WTC11 (cell line): ENCODE measurements at regions not wholly inside any gene's neighbourhood (a gene's known extent, or its start where the extent isn't known, plus 50 kb on each side); places are given as distances from the start of the nearest gene placed in this dataset.

Experiments used
- ELF4 ChIP-seq: sonication (generic); formaldehyde crosslinking; IDR thresholded peaks from 2 replicates; pipeline ENCODE4 v1.8.1; 2022; ENCODE audit warnings: low read depth, mild to moderate bottlenecking, moderate library complexity, missing genetic modification reagents
- ESRRA ChIP-seq: sonication (generic); formaldehyde crosslinking; IDR thresholded peaks from 2 replicates; pipeline ENCODE4 v1.8.1; 2022; ENCODE audit warnings: mild to moderate bottlenecking, missing genetic modification reagents, borderline replicate concordance
- FOXJ3 ChIP-seq: sonication (generic); formaldehyde crosslinking; IDR thresholded peaks from 2 replicates; pipeline ENCODE4 v1.9.0; 2021; ENCODE audit warnings: missing genetic modification reagents, mild to moderate bottlenecking, borderline replicate concordance
- SMAD3 ChIP-seq: sonication (generic); formaldehyde crosslinking; IDR thresholded peaks from 2 replicates; pipeline ENCODE4 v1.8.0; 2022; ENCODE audit warnings: missing genetic modification reagents, mild to moderate bottlenecking, borderline replicate concordance
- ZNF138 ChIP-seq: sonication (generic); formaldehyde crosslinking; conservative IDR thresholded peaks from 2 replicates; pipeline ENCODE4 v1.8.1; 2022; ENCODE audit warnings: mild to moderate bottlenecking, moderate library complexity, missing genetic modification reagents
- TF ChIP-seq, protein P1 (sequence below): sonication (generic); formaldehyde crosslinking; IDR thresholded peaks from 2 replicates; pipeline ENCODE4 v1.8.1; 2023; ENCODE audit warnings: mild to moderate bottlenecking, moderate library complexity, missing genetic modification reagents
- TF ChIP-seq, protein P2 (sequence below): fragments of 200-600 bp; IDR thresholded peaks from 2 replicates; pipeline ENCODE4 v1.8.0; 2022; ENCODE audit warnings: antibody characterized with exemption
- TF ChIP-seq, protein P3 (sequence below): sonication (generic); formaldehyde crosslinking; IDR thresholded peaks from 2 replicates; pipeline ENCODE4 v1.8.0; 2023; ENCODE audit warnings: missing genetic modification reagents

DNA sequence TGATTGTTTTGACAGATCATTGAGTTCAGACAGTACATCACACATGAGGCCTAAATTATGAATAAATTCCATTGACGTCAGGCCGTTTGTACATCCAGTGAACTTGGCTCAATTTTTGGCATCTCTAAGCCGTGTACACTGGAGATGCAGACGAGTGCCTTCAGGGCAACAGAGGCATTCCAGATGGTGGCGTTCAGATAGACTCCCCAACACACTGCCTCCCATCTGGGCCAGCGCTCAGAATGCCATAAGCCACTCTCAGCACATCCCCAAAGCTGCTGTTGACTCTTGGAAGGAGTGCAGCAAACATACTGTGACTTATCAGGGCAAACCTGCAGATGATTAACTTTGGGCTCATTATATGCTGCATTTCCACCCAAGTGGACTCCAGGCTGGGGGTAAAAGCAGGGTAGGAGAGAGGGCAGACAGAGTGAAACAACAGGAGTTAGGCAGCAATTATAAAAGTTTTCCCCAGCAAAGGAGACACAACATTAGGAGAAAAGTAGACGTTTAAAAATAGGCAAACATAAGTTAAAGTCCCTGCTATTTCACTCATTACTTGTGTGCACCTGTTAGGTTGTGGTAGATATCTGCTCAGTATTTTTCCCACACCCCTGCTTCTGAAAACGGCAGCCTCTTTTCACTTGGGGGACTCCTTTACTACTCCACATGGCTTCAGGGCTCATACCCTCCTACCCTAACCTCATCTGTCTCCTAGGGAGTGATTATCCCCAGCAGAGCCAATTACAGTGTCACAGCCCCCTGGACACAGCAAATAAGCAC, 60.2 kb upstream of the PDE3B start:
- TF ChIP-seq SMAD3 (CRISPR knock-in tag), result no peak
- TF ChIP-seq, protein P1, sequence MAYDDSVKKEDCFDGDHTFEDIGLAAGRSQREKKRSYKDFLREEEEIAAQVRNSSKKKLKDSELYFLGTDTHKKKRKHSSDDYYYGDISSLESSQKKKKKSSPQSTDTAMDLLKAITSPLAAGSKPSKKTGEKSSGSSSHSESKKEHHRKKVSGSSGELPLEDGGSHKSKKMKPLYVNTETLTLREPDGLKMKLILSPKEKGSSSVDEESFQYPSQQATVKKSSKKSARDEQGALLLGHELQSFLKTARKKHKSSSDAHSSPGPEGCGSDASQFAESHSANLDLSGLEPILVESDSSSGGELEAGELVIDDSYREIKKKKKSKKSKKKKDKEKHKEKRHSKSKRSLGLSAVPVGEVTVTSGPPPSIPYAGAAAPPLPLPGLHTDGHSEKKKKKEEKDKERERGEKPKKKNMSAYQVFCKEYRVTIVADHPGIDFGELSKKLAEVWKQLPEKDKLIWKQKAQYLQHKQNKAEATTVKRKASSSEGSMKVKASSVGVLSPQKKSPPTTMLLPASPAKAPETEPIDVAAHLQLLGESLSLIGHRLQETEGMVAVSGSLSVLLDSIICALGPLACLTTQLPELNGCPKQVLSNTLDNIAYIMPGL (CRISPR knock-in tag), result no peak
- TF ChIP-seq, protein P2, sequence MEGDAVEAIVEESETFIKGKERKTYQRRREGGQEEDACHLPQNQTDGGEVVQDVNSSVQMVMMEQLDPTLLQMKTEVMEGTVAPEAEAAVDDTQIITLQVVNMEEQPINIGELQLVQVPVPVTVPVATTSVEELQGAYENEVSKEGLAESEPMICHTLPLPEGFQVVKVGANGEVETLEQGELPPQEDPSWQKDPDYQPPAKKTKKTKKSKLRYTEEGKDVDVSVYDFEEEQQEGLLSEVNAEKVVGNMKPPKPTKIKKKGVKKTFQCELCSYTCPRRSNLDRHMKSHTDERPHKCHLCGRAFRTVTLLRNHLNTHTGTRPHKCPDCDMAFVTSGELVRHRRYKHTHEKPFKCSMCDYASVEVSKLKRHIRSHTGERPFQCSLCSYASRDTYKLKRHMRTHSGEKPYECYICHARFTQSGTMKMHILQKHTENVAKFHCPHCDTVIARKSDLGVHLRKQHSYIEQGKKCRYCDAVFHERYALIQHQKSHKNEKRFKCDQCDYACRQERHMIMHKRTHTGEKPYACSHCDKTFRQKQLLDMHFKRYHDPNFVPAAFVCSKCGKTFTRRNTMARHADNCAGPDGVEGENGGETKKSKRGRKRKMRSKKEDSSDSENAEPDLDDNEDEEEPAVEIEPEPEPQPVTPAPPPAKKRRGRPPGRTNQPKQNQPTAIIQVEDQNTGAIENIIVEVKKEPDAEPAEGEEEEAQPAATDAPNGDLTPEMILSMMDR, result no peak
- TF ChIP-seq ELF4 (CRISPR knock-in tag), result no peak
- no peak for TF ChIP-seq FOXJ3 (CRISPR knock-in tag)
- TF ChIP-seq, protein P3, sequence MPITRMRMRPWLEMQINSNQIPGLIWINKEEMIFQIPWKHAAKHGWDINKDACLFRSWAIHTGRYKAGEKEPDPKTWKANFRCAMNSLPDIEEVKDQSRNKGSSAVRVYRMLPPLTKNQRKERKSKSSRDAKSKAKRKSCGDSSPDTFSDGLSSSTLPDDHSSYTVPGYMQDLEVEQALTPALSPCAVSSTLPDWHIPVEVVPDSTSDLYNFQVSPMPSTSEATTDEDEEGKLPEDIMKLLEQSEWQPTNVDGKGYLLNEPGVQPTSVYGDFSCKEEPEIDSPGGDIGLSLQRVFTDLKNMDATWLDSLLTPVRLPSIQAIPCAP (CRISPR knock-in tag), result no peak
- TF ChIP-seq ZNF138 (CRISPR knock-in tag), result no peak
- no peak for TF ChIP-seq ESRRA (CRISPR knock-in tag)
